PC-3 (cell line): ENCODE measurements at regions not wholly inside any gene's neighbourhood (a gene's known extent, or its start where the extent isn't known, plus 50 kb on each side); places are given as distances from the start of the nearest gene placed in this dataset.
"Not testable (repeated sequence)": the region's sequence is repeated elsewhere in the genome, so short reads cannot be mapped to it uniquely, and the experiment has no call there.

Experiments used
- ATAC-seq: fragments of 200-7000 bp; cut with Tn5 transposase; 2 replicates; pipeline ENCODE4 v1.9.1; 2020; ENCODE audit warnings: mild to moderate bottlenecking, moderate library complexity
- BruUV-seq: library from RNA; stranded (reverse); fragments of 400-500 nt; replicated peaks from 2 replicates; lab custom pipeline; 2021; lab: Mats Ljungman, UMichigan
- CTCF ChIA-PET: fragments of 300-600 bp; sonication (Branson Sonifier 250); formaldehyde crosslinking; loops from one replicate; lab custom pipeline; 2022; ENCODE audit warnings: antibody characterized with exemption; lab: Charles Lee
- POLR2A ChIA-PET: fragments of 300-600 bp; sonication (Branson Sonifier 250); formaldehyde crosslinking; loops from one replicate; lab custom pipeline; 2022; ENCODE audit warnings: antibody characterized with exemption; ENCODE audit not compliant: unreplicated experiment; lab: Charles Lee
- DNase-seq: peaks from one replicate; pipeline ENCODE4 v3.0.0-alpha.2; 2015
- H2AFZ ChIP-seq: fragments of 300-600 bp; sonication (generic); 2 replicates; pipeline ENCODE4 v1.6.0; 2016; ENCODE audit warnings: antibody characterized with exemption, low read length
- H3F3A ChIP-seq: fragments of 300-600 bp; sonication (generic); one replicate; pipeline ENCODE4 v1.6.0; 2017; ENCODE audit warnings: antibody characterized with exemption, low read length, control low read depth, mild to moderate bottlenecking; ENCODE audit not compliant: unreplicated experiment
- H3K27ac ChIP-seq: fragments of 300-600 bp; sonication (generic); 2 replicates; pipeline ENCODE4 v1.5.1; 2016; ENCODE audit warnings: mild to moderate bottlenecking, low read length
- H3K27me3 ChIP-seq: fragments of 300-600 bp; sonication (generic); 2 replicates; pipeline ENCODE4 v1.6.1; 2016; ENCODE audit warnings: low read length, mixed read lengths
- H3K36me3 ChIP-seq: fragments of 300-600 bp; sonication (generic); 2 replicates; pipeline ENCODE4 v1.6.1; 2016; ENCODE audit warnings: low read depth, mixed run types, low read length, mixed read lengths
- H3K4me1 ChIP-seq: fragments of 300-600 bp; sonication (generic); 2 replicates; pipeline ENCODE4 v1.5.1; 2016; ENCODE audit warnings: low read length; ENCODE audit not compliant: insufficient read depth
- H3K4me2 ChIP-seq: fragments of 300-600 bp; sonication (generic); 2 replicates; pipeline ENCODE4 v1.6.0; 2016; ENCODE audit warnings: low read length
- H3K4me3 ChIP-seq: fragments of 300-600 bp; sonication (generic); 2 replicates; pipeline ENCODE4 v1.5.1; 2016; ENCODE audit warnings: mild to moderate bottlenecking, low read length, mixed read lengths
- H3K79me2 ChIP-seq: fragments of 300-600 bp; sonication (generic); 2 replicates; pipeline ENCODE4 v1.6.1; 2017; ENCODE audit warnings: low read length, mixed read lengths
- H3K9ac ChIP-seq: fragments of 300-600 bp; sonication (generic); 2 replicates; pipeline ENCODE4 v1.6.0; 2016; ENCODE audit warnings: mild to moderate bottlenecking, low read length
- H3K9me2 ChIP-seq: fragments of 300-600 bp; sonication (generic); replicated peaks from 2 replicates; pipeline ENCODE4 v1.6.1; 2016; ENCODE audit warnings: mixed run types, low read length, mixed read lengths
- H3K9me3 ChIP-seq: fragments of 300-600 bp; sonication (generic); 2 replicates; pipeline ENCODE4 v1.6.1; 2016; ENCODE audit warnings: low read length, mixed read lengths
- H4K20me1 ChIP-seq: fragments of 300-600 bp; sonication (generic); 2 replicates; pipeline ENCODE4 v1.6.1; 2016; ENCODE audit warnings: low read length, mixed read lengths
- EZH2 ChIP-seq: fragments of 300-600 bp; sonication (generic); IDR thresholded peaks from one replicate; pipeline ENCODE4 v1.6.1; 2017; ENCODE audit warnings: antibody characterized with exemption, mild to moderate bottlenecking, low read length; ENCODE audit not compliant: unreplicated experiment
- EZH2phosphoT487 ChIP-seq: fragments of 300-600 bp; sonication (generic); IDR thresholded peaks from 2 replicates; pipeline ENCODE4 v1.6.1; 2018; ENCODE audit warnings: mild to moderate bottlenecking, antibody characterized with exemption, low read length, borderline replicate concordance
- intact Hi-C: fragments of 100-400 bp; cut with micrococcal nuclease; formaldehyde crosslinking; loops from 2 replicates; pipeline ENCODE4 v1.9.0; 2023
- TF ChIP-seq, protein P1 (sequence below): fragments of 300-600 bp; sonication (generic); conservative IDR thresholded peaks from 2 replicates; pipeline ENCODE4 v1.5.1; 2017; ENCODE audit warnings: antibody characterized with exemption, low read depth, mild to moderate bottlenecking, low read length

DNA sequence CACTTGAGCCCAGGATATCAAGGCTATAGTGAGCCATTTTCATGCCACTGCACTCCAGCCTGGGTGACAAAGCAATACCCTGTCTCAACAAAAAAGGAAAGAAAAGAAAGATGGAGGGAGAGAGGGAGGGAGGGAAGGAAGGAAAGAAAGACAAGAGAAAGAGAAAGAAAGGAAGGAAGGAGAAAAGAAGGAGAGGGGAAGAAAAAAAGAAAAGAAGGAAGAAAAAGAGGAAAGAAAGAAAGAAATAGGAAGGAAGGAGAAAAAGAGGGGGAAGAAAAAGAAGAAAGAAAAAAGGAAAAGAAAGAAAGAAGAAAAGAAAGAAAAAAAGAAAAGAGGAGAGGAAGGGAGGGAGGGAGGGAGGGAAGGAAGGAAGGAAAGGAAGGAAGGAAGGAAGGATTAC is 321.5 kb upstream of the CNTNAP2 start:
- no peak for DNase-seq
- no peak for ATAC-seq
- no peaks in the 10 kb centered on the region for H3K9me2 ChIP-seq
- no TSS peak for BruUV-seq
- no peak overlapping the region for H3K4me2 ChIP-seq
- H3K4me1 ChIP-seq, result no peaks in the 10 kb centered on the region
- H3K79me2 ChIP-seq, result no peaks in the 10 kb centered on the region
- no peak overlapping the region for H3K4me3 ChIP-seq
- H3F3A ChIP-seq, result no peaks in the 10 kb centered on the region
- H2AFZ ChIP-seq, result no peak overlapping the region
- no peaks in the 10 kb centered on the region for H4K20me1 ChIP-seq
- TF ChIP-seq EZH2 (no peak), EZH2phosphoT487 (no peak)
- TF ChIP-seq, protein P1, sequence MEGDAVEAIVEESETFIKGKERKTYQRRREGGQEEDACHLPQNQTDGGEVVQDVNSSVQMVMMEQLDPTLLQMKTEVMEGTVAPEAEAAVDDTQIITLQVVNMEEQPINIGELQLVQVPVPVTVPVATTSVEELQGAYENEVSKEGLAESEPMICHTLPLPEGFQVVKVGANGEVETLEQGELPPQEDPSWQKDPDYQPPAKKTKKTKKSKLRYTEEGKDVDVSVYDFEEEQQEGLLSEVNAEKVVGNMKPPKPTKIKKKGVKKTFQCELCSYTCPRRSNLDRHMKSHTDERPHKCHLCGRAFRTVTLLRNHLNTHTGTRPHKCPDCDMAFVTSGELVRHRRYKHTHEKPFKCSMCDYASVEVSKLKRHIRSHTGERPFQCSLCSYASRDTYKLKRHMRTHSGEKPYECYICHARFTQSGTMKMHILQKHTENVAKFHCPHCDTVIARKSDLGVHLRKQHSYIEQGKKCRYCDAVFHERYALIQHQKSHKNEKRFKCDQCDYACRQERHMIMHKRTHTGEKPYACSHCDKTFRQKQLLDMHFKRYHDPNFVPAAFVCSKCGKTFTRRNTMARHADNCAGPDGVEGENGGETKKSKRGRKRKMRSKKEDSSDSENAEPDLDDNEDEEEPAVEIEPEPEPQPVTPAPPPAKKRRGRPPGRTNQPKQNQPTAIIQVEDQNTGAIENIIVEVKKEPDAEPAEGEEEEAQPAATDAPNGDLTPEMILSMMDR, result no peak
- ChIA-PET POLR2A (no interaction called here), CTCF (no interaction called here)
- H3K9me3 ChIP-seq, result no peaks in the 10 kb centered on the region
- H3K27me3 ChIP-seq, result no peaks in the 10 kb centered on the region
- H3K27ac ChIP-seq, result no peak overlapping the region
- intact Hi-C loops, result no loop called here
- no peak overlapping the region for H3K9ac ChIP-seq
- H3K36me3 ChIP-seq, result no peaks in the 10 kb centered on the region

DNA sequence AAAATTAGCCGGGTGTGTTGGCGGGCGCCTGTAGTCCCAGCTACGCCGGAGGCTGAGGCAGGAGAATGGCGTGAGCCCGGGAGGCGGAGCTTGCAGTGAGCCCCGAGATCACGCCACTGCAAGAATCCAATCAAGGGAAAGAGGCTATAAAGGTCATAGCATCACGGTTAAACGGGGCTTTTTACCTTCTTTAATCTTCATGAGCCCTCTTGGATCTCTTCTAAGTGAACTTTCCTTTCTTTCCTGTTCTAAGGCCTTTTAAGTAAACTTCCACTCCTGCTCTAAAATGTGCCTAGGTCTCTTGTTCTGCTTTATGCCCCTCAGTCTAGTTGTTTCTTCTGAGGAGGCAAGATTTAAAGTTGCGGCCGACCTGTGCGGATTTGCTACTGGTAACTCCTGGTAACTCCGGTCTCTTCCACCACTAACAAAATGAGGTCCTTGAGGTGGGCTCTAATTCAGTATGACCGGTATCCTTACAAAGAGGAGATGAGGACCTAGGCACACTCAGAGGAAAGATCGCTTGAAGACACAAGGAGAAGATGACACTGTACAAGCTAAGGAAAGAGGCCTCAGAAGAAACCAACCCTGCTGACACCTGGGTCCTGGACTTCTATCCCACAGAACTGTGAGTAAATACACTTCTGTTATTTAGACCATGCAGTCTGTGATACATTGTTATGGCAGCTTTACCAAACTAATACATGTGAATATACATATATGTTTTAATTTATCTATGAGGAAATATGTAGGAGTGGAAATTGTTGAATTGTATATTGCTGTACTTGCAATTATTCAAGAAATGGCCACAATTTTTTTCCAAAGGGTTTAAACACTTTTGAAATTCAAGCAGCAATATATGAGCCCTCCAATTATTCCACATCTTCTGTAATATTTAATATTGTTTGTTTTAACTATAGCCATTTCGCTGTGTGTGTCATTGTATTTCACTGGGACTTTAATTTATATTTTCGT is 331.5 kb upstream of the CNTNAP2 start:
- Histone ChIP-seq H3K9me3 (no peaks in the 10 kb centered on the region), H3K9me2 (no peaks in the 10 kb centered on the region), H3K4me3 (no peak overlapping the region), H3F3A (no peaks in the 10 kb centered on the region), H4K20me1 (no peaks in the 10 kb centered on the region), H3K36me3 (no peaks in the 10 kb centered on the region), H3K4me2 (no peak overlapping the region), H3K27me3 (peaks cover 5% of the 10 kb centered on the region; the same call in 1 of the 2 replicates), H3K4me1 (no peaks in the 10 kb centered on the region), H3K79me2 (no peaks in the 10 kb centered on the region), H2AFZ (0 out of 2 replicates have a peak overlapping the region, but pooled peaks have one; percentile 26), H3K27ac (no peak overlapping the region), H3K9ac (no peak overlapping the region)
- ChIA-PET POLR2A (no interaction called here), CTCF (no interaction called here)
- DNase-seq (no peak), ATAC-seq (no peak)
- intact Hi-C loops, result no loop called here
- BruUV-seq, result no TSS peak
- TF ChIP-seq, protein P1, result no peak
- TF ChIP-seq EZH2 (no peak), EZH2phosphoT487 (no peak)

DNA sequence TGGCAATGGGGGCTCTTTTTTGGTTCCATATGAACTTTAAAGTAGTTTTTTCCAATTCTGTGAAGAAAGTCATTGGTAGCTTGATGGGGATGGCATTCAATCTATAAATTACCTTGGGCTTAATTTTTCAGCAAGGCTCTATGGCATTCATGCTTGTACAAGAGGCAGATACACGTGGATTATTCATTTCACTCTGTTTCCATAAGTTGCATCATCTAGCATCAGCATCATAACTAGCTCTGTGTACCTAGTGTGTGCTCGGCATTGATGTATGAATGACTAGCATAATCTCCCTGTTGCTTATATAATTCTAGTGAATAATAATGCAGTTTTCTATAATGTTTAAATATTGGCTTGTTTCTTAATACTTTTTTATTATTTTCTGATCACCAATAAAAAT is 335.2 kb upstream of the CNTNAP2 start:
- H3K79me2 ChIP-seq, H3K9me3 ChIP-seq, intact Hi-C loops, POLR2A ChIA-PET, H3K4me1 ChIP-seq, CTCF ChIA-PET, H3K27me3 ChIP-seq, BruUV-seq, H3K27ac ChIP-seq, H3K36me3 ChIP-seq, H3K4me3 ChIP-seq, H3K9me2 ChIP-seq, DNase-seq, H3K4me2 ChIP-seq, ATAC-seq, H3K9ac ChIP-seq, H4K20me1 ChIP-seq, H3F3A ChIP-seq, H2AFZ ChIP-seq: not testable (repeated sequence)
